ENCODE measurements at regions not wholly inside any gene's neighbourhood (a gene's known extent, or its start where the extent isn't known, plus 50 kb on each side); places are given as distances from the start of the nearest gene placed in this dataset.

GRCh38 chr16:85987750-85988078, 88.8 kb downstream of the IRF8 start:
- intact Hi-C loops (cut with DNase I), result loop anchor here (10.0 kb wide), 1 partner anchor 163 kb away; no protein-coding TSS in a partner anchor
- DNase-seq (ENCODE audit: low spot score), result no peak
- Histone ChIP-seq H3K4me1 (replicated peaks) (no peaks in the 10 kb centered on the region), H3K4me3 (no peak overlapping the region), H3K27ac (no peak overlapping the region), H3K9me3 (no peaks in the 10 kb centered on the region), H3K27me3 (replicated peaks; ENCODE audit: insufficient read depth) (no peaks in the 10 kb centered on the region), H3K36me3 (no peaks in the 10 kb centered on the region)
- no peak for TF ChIP-seq CTCF (IDR thresholded peaks at IDR 0.05)
- no peak for TF ChIP-seq POLR2AphosphoS5 (IDR thresholded peaks at IDR 0.05)
- TF ChIP-seq POLR2A (IDR thresholded peaks at IDR 0.05), result no peak
- 75% methylated on average over 4 of the region's 5 CpGs for WGBS

- Histone ChIP-seq H3K27me3 (replicated peaks; ENCODE audit: insufficient read depth) (no peaks in the 10 kb centered on the region), H3K4me3 (no peak overlapping the region), H3K9me3 (no peaks in the 10 kb centered on the region), H3K4me1 (replicated peaks) (no peaks in the 10 kb centered on the region), H3K36me3 (no peaks in the 10 kb centered on the region), H3K27ac (no peak overlapping the region)
- TF ChIP-seq CTCF (IDR thresholded peaks at IDR 0.05) (no peak), POLR2AphosphoS5 (IDR thresholded peaks at IDR 0.05) (no peak), POLR2A (IDR thresholded peaks at IDR 0.05) (no peak)
- no peak for DNase-seq (ENCODE audit: low spot score)
- WGBS, result 85% methylated on average over 5 of the region's 5 CpGs
- intact Hi-C loops (cut with DNase I), result loop anchor here (10.0 kb wide), 1 partner anchor 164 kb away; no protein-coding TSS in a partner anchor
These were observed 89.3 kb downstream of the IRF8 start for GRCh38 chr16:85988306-85988705.

- no peaks in the 10 kb centered on the region for H3K9me3 ChIP-seq
- no peaks in the 10 kb centered on the region for H3K4me1 ChIP-seq (replicated peaks)
- no peak overlapping the region for H3K27ac ChIP-seq
- no peak for DNase-seq (ENCODE audit: low spot score)
- intact Hi-C loops (cut with DNase I), result loop anchor here (10.0 kb wide), 1 partner anchor 164 kb away; no protein-coding TSS in a partner anchor
- WGBS, result 44% methylated on average over 13 of the region's 13 CpGs
- no peaks in the 10 kb centered on the region for H3K27me3 ChIP-seq (replicated peaks; ENCODE audit: insufficient read depth)
- H3K36me3 ChIP-seq, result no peaks in the 10 kb centered on the region
- no peak overlapping the region for H3K4me3 ChIP-seq
- TF ChIP-seq CTCF (IDR thresholded peaks at IDR 0.05) (no peak), POLR2AphosphoS5 (IDR thresholded peaks at IDR 0.05) (no peak), POLR2A (IDR thresholded peaks at IDR 0.05) (no peak)
These were observed 89.9 kb downstream of the IRF8 start for GRCh38 chr16:85988723-85989313.

GRCh38 chr16:85989376-85989775, 90.4 kb downstream of the IRF8 start:
- no peaks in the 10 kb centered on the region for H3K9me3 ChIP-seq
- WGBS, result 62% methylated on average over 5 of the region's 5 CpGs
- no peak for DNase-seq (ENCODE audit: low spot score)
- no peaks in the 10 kb centered on the region for H3K27me3 ChIP-seq (replicated peaks; ENCODE audit: insufficient read depth)
- no peaks in the 10 kb centered on the region for H3K4me1 ChIP-seq (replicated peaks)
- TF ChIP-seq POLR2A (IDR thresholded peaks at IDR 0.05), result no peak
- no peak for TF ChIP-seq POLR2AphosphoS5 (IDR thresholded peaks at IDR 0.05)
- TF ChIP-seq CTCF (IDR thresholded peaks at IDR 0.05), result no peak
- H3K4me3 ChIP-seq, result no peak overlapping the region
- no peak overlapping the region for H3K27ac ChIP-seq
- no peaks in the 10 kb centered on the region for H3K36me3 ChIP-seq
- intact Hi-C loops (cut with DNase I), result loop anchor here (10.0 kb wide), 1 partner anchor 165 kb away; no protein-coding TSS in a partner anchor
